NCI-H2227 (cell line): ENCODE measurements at regions not wholly inside any gene's neighbourhood (a gene's known extent, or its start where the extent isn't known, plus 50 kb on each side); places are given as distances from the start of the nearest gene placed in this dataset.
A peak's percentile ranks its signal among the peaks of the same experiment; 100 is the strongest.
"Not testable (repeated sequence)": the region's sequence is repeated elsewhere in the genome, so short reads cannot be mapped to it uniquely, and the experiment has no call there.

Experiments
- DNase-seq: peaks from one replicate; lab custom pipeline; 2025; ENCODE audit not compliant: unreplicated experiment; lab: John Stamatoyannopoulos, UW

DNA sequence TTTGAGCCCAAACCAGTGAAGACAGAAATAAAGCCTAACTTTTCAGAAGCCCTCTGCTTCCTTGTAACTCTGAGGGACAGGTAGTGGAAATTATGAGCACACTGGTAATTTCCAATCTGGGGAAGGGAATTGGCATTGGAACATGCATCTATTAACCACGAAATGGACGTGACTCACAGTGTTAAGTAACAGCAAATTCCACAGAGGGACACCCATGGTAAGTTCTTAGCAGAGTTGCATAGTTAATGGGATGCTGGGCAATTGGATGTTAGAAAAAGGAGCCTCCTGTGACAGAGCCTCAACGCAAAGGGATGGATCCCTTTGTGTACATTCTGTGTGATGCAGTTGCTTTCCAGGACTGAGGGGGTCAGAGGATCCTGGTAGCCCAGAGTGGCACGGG is 168.6 kb downstream of the SEMA6D start:
- no peak for DNase-seq

DNA sequence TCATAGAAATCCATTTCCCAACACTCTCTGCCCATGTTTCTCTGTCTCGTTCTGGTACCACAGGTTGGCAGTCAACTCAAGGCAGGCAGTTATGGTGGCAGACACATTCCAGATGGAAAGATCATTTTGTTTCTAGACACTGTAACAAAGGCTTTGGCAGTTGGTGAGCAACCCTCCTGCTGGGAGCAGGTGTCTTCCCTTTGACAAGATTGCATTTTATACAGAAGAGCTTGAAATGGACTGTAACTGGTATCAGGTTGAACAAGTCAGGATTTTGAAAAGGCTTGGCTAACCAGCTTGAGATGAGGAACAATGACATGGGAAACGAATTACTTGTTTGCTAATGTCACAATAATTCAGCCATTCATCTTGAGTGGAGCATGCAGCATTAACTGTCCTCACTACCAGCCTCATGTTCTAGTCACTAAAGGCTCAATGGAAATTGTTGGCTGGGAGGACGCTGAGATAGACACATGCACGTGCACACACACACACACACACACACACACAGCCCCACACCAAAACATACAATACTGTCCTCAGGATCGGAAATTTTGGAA is 170.0 kb downstream of the SEMA6D start:
- DNase-seq, result peak; percentile 52

DNA sequence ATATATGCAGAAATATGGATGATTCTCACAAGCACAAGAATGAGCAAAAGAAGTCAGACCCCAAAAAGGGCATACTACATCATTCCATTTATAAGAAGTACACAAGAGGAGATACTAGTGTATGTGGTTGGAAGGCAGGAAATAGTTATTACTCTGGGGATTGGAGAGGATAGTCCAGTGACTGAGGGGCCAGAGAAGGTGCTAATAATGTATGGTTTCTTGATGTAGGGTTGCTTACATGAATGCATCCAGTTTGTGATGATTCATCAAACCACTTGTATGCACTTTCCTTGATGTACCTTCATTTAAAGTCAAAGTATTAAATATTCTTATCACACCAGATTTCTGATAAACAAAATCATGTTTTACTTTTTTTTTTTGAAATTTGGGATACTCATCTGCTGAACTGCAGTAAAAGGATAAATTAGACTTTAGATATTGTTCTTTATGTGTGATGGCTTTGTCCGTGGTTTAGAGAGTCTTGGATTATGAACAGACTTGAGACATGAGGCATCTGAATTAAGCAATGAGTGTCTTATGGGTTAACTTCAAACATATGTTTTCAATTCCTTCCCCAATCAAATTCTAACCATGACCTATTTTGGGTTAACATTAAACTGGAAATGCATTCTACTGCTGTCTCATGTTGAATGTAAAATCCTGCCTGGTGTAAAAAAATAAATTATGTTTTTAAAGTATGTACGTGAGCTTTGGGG is 171.2 kb downstream of the SEMA6D start:
- DNase-seq, result no peak

DNA sequence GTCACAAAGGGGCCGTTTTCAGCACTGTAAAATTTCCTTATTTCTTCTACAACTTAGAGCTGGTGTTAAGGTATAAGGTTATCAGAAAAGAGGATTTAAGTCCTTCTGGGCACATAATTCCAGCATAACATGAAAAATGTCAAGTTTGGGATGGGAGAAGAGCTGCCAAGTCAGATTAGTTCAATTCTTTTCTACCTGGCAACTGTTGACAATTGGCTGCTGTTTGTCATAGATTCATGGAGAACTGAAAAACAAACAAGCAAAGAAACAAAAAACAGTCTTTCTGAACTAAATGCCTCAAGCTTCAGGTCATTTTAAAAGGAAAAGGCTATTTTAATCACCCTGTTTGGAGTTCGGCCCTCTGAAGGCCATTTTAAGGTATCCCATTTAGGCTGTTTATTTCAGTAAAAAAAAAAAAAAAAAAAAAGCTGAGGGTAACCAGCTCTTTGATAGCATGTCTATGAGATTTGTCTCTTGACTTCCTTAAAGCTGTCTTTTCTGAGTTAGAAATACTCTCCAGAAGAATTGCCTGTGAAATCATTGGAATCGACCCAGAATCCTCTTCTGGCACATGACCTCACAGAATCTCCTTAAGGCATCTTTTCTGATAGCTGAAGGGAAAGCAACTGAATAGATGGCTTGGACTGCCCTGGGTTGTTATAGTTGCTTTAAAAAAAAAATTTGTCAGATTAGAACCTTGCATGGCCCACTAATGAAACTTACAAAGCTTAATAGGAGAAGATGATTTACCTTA is 173.3 kb downstream of the SEMA6D start:
- no peak for DNase-seq

DNA sequence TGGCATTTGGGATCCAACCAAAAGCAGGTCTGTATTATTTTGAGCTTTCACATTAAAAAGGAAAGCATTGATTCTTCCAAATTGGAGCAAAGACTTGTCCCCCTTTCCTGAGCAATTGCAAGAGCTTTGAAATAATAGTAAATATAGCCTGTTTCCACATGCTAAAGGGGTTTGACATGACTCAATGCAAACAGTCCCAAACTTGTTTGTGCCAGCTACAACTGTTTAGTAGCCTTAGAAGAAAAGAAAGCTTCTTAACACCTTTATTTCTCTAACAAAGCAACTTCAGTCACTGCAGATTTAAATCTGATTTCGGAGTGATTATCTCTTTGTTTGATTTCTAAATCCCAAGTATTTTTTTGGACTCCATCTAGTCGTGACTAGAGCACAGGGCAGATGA is 180.2 kb downstream of the SEMA6D start:
- no peak for DNase-seq

DNA sequence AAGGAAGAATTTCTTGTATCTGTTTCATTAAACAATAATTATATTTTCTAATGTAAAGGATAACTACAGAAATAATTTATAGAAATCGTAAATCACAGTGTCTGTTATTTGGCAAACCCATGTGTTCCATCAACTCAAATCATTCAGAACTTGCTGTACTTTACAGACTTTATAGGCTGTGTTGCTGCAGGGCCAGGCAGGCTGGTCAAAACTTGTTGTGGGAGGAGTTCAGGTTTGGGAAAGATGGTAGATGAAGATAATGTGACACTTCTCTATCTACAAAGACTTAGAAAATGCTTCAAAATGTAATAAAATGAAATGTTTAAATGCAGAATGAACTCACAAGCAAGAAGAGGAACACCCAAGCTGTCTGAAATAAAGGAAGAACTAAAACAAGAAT is 183.4 kb downstream of the SEMA6D start:
- no peak for DNase-seq

DNA sequence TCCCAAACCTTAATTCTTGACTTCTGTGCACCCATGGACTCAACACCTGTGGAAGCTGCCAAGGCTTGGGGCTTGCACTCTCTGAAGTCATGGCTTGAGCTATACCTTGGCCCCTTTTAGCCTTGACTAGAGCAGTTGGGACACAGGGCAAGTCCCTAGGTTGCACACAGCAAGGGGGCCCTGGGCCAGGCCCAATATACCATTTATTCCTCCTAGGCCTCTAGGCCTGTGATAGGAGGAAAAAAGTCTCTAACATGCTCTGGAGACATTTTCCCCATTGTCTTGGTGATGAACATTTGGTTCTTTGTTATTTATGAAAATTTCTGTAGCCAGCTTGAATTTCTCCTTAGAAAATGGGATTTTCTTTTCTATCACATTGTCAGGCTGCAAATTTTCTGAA is 186.1 kb downstream of the SEMA6D start:
- no peak for DNase-seq

DNA sequence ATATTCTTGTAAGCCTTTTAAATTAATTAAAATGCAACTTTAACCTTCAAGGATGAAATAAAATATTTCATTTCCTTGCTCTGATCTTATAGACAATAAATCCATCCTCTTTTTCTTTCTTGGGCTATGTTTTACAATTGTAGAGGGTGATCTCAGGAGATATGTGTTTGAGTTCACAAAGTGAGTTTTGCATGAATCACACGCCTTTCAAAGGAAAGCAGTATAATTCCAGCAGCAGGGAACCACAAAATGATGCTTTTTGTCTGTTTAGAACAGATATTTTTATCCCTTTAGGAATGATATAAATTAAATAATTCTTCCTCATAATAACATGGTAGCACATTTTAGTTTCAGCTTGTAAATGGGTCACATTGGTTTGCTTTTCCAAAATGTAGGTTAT is 191.2 kb downstream of the SEMA6D start:
- no peak for DNase-seq

DNA sequence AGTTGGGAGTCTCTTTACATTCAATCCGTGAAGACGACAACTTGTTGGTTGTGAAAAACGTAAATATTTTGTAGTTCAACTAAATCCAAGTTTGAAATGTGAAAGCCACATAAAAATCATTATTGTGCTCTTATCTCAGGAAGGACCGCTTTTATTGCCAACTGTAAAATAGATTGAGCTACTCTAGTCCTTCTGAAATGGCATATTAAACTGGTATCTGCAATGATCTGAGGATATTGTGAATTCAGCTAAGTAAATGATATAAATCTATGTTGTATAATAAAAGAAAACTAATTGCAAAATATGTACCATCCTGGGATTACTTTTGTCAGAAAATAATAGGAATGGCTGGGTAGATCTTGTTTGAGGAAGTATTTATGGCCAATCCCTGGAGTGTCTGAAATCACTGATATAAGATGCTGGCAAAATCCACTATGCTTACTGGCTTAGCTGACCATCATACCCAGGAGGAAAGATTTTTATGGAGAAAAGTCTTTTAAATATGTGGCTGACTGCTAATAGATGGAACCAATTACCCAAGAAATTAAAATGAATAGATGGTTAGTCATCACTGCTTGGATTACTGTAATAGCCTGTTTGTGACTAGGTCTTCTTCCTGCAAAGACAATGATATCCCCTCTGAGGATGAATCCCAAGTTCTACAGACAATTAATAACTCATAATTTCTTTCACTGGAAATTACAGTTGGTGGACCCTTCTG is 191.8 kb downstream of the SEMA6D start:
- DNase-seq, result no peak

DNA sequence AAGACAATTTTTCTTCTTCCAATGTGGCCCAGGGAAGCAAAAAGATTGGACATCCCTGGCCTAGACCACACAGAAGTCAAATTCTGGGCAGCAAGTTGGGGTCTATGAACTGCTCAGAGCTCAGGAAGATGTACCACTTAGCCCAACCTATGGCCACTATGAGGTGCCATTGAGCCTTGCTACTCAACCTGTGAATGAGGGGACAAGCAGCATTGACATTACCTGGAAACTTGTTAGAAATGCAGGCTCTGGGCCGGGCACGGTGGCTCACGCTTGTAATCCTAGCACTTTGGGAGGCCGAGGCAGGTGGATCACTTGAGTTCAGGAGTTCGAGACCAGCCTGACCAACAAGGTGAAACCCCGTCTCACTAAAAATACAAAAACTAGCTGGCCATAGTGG is 195.6 kb downstream of the SEMA6D start:
- not testable (repeated sequence) for DNase-seq

DNA sequence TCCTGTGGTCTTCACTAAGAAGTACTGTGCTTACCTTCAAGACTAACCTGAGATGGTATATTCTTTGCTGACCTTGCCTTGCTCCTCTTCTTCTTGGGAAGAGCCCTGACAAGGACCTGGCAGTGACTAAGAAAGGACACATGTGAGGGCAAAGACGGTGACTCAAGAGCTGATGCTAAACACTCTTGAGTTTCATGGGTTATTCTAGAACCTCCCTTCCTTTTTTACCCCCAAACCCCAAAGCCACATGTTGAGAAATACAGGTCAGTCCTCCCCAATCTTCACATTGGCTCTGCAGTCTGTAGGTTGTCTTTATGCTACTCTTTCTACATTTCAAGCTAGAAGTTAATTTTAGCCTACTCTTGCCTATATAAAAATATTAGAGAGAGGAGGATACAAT is 200.6 kb downstream of the SEMA6D start:
- DNase-seq, result no peak

DNA sequence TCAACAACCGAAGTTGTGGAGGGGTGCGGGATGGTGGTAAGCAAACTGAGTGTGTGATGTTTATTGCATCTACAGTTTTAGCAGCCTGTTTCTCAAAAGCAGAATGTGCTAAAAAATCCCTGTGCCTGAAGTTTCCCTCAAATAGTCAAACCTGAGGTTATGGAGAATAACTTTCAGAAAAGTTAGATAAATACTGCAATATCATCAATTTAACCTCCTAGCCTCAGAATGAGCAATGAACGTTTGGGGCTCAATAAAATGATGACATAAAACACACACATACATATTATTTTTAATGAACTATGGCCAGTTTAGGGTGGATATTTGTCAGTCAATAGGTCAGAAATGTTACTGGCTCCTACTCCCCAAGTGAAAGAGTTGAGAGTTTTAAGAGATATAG is 201.6 kb downstream of the SEMA6D start:
- no peak for DNase-seq

DNA sequence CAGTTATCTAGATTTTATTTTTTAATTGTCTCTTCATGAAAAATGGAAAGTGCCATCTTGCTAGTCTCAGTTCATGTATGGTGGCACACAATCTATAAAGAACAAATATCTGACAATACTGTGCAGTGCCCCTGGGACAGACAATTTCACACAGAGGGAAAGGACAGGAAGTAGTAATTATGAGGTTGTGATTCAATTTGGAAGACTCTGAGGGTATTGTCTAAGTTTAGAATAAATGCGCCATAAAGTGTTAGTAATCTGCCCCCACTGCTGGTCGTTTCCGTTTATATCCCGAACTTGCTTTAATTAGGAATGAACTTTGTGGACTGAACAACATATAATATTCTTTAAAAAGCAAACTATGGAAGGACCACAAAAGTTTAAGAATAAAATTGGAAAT is 196.4 kb upstream of the SLC24A5 start:
- DNase-seq, result no peak

DNA sequence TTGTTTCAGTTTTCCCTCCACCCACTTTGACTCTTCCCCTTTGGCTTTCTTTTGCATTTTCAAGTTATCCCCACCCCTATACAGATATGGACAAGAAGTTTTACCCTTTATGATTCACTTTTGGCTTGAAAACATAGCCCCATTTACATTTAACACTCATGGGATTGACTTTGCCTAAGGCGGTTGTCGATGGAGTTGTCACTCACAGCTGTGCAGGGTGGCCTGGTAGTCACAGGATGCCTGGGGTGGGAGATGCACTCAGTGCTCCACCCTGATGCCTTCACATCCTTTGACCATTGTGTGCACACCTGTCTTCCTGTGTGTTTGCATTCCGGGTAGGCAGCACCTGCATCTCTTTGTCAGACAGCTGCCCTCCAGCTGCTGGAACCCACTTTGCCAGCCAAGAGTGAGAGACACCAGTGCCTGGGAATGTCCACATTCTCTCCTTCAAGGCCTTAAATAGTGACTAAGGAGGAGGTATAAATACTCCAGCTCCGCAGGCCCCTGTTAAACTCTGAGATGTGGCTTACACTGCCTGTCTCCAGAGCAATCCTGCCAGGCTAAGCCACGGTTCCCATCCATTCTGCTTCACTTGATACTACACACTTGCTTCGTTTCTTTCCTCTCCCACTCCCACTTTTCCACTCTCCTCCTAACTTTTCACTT is 191.5 kb upstream of the SLC24A5 start:
- no peak for DNase-seq

DNA sequence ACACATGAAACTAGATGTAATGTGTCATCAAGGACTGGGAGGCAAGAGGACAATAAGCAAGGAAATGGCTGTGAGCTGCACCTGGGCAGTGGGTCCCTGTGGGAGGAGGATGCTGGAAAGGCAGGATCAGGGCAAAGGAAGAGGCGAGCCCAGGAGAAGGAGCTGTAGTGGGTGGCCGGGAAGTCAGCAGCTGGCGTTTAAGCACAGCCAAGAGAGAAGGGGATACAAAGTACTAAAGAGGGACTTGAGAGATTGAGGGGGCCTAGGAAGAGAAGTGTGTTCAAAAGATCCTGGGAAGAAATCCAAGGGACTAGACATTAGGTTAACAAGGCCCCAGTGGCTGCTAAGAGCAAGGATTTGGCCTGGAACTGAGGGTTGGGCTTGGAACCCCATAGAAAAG is 188.5 kb upstream of the SLC24A5 start:
- no peak for DNase-seq

DNA sequence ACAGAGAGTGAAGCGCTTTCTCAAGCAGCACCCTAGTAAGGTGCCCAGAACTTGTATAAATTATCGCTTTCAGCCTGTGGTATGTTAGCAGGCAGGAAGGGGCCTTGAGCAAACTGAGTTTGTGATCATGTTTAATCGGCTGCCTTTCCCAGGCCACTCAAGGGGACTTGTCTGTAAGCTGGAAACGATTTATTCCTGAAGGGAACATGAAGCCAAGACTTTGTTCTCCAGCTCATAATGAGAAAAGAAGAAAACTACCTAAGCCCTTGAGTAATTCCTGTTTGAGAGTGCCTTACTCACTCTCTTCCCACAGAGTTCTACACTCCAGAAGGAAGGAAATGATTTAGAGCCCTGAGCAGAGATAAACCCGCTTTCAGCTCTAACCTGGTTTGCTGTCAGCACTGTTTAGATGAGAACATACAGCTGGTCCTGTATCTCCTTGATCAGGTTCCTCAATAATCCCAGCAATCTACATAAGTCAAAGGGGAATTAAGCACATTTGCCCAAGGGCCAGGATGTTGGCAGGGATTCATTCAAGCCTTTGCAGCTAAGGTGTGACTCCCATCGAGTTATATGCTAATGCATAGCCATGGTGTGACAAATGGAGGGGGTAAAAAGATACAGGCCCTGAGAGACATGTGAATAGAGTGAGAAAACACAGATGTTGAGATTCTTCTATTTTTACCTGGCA is 187.7 kb upstream of the SLC24A5 start:
- DNase-seq, result no peak

DNA sequence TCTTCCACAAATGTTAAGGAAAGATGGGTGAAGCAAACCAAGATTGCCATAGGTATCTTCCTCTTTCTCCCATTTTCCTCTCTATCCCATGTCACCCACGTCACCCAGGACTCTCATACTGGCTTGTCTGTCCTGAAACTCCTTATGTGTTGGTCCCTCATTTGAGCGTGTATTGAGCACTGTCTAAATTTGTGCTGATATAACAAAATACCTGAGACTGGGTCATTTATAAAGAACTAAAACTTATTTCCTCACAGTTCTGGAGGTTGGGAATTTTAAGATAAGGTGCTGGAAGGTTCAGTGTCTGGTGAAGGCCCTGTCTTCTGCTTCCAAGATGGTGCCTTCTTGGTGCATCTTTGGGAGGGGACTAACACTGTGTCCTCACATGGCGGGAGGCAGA is 186.9 kb upstream of the SLC24A5 start:
- DNase-seq, result no peak

DNA sequence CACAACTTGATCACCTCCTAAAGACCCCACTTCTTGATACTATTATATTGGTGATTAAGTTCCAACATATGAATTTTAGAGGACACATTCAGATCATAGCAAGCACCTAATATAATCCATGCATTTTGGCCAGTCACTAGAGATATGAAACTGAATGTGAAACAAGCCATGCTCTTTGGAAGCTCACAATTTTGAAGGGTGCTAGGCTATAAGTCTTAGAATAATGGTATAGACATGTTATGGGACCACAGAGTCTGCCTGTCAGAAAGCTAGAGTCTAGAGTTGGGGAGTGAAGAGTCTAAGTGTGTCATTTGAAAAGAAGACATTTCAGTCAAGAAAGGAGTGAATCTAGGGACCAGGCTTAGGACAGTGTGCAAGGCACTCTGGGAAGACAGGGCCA is 186.4 kb upstream of the SLC24A5 start:
- DNase-seq, result no peak

DNA sequence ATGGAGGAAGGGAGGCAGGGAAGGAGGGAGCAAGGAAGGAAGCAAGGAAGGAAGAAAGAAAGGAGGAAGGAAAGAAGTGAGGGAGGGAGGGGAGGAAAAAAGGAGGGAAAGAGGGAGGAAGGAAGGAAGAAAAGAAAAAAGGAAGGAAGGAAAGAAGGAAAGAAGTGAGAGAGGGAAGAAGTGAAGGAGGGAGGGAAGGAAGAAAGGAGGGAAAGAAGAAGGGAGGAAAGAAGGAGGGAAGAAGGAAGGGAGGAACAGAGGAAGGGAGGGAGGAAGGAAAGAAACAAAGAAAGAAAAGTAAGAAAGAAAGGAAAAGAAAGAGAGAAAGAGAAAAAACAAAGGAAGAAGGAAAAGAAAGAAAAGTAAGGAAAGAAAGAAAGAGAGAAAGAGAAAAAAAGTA is 183.0 kb upstream of the SLC24A5 start:
- no peak for DNase-seq

DNA sequence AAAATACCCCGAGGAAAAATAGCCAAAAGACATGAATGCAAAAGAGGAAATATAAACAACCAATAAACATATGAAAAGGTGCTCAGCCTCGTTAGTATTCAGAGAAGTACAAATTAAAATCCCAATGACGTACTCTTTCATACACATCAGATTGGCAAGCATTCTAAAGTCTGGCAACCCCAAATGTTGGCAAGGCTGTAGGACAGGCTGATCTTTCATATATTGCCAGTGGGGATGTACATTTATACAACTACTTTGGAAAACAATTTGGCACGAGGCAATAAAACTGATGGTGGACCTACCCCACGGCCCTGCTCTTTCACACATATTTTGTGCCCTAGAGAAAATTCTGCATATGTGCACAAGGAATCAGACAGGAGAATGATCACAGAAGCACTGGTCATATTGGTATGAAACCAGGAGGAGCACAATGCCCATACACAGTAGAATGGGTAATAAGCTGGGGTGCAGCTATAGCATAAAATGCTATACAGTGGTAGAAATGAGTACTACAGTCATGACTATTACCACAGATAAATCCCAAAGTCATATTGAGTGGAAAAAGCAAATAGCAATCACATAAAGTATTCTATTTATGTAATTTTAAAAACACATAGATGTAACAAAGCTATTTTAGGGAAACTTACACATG is 176.0 kb upstream of the SLC24A5 start:
- DNase-seq, result no peak
